Stimulated activated CD8-positive, alpha-beta memory T cell treated with anti-CD3 and anti-CD28 coated beads, Interleukin-4, amount 100 ng/mL, for 1 hour (primary cell): ENCODE measurements at regions not wholly inside any gene's neighbourhood (a gene's known extent, or its start where the extent isn't known, plus 50 kb on each side); places are given as distances from the start of the nearest gene placed in this dataset.

ENCODE experiments used
- DNase-seq, 2 donors: peaks; one replicate each; pipeline ENCODE4 v3.0.0-alpha.2; 2020; ENCODE audit warnings: low read depth in 2 of 2, low spot score in 1 of 2

DNA sequence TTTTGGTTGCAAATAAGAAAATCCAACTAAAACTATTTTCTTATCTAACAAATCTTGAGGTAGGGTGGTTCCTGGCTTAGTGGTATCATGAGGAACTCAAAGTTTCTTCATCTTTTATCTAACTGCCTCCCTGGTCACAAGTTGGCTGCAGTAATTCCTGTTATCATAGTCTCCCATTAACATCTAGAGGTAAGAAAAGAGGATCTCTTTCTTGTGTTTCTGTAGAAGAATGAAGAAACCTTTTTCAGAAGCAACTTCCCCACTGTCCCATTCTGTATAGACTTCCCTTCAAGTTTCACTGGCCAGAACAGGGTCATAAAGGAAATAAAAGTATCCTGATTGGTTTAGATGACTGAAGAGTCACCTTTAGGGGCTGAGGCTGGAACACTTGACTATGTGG lies 81.8 kb upstream of the ELL2 start:
- no peak for DNase-seq

DNA sequence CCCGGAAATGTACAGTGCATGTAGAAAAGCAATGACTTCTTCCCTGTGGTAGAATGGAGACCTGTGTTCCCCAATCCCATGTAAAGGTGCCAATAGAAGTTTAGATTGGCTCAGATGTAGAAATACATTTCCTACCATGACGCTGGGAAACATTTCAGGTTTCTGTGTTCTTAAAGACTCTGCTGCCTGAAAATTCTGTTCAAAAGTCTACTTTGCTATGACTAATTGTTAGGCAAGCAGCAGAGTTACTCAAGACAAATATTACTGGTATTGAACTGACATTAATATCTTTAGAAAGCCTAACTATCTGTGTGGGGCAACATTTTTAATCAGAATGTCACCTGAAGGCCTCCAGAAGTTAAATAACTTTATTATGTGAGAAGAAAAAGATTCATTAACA lies 75.5 kb upstream of the ELL2 start:
- no peak for DNase-seq

DNA sequence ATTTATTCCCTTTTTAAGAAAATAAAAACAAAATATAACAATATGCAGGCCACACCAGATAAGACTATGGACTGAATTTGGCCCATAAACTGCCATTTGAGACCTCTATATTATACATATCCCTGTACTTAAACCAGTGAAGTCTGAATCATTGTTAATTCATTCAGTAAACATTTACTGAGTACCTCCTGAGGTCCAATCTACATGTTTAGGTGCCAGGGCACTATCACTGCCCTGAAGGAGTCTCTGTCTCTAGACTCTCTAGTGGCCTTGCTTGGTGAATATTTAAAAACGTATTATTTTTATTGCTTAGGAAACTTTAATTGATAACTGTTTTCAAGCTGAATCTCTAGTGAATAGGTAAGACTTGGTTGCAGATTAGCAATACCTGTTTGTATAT lies 74.7 kb upstream of the ELL2 start:
- DNase-seq, result no peak

DNA sequence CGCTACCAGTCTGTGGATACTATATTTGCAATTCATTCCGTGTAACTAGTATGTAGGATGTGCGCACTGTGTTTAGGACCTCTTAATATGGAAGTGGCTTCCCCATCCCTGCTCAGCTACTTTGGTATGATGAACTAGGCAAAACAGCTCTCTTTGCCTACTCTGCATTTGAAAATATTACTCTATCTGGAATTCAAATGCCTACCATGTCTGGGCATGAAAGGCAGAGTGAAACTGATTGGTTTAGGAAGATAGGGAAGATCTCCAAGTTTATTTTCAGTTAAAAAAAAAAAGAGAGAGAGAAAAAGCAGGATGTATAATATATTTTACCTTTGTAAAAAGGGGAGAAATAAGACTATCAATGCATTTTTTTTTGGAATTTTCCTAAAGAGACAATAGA lies 74.1 kb upstream of the ELL2 start:
- DNase-seq, result no peak

DNA sequence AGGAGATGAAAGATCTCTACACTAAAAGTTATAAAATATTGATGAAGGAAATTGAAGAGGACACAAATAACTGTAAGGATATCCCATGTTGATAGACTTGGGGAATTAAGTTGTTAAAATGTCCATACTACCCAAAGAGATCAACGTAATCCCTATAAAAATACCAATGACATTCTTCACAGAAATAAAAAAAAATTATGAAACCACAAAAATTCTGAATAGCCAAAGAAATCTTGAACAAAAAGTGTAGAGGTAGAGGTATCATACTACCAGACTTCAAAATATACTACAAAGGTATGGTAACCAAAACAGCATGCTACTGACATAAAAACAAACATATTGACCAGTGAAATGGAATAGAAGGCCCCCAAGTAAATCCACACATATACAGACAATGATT lies 71.5 kb upstream of the ELL2 start:
- no peak for DNase-seq

DNA sequence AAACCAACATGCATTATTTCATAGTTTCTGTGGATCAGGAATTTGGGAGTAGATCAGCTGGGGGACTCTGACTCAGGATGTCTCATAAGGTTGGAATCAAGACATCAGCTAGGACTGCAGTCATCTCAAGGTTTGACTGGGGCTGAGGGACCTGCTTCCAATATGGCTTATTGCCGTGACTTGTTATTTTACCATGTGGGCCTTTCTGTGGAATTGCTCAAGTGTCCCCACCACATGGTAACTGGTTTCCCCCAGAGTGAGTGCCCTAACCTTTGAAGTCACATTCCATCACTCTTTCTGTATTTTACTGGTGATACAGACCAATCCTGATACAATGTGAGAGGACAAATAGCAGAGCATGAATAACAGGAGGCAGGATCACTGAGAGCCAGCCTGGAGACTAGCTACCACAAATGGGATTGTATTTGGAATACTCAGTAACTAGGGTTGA lies 70.2 kb upstream of the ELL2 start:
- no peak for DNase-seq

DNA sequence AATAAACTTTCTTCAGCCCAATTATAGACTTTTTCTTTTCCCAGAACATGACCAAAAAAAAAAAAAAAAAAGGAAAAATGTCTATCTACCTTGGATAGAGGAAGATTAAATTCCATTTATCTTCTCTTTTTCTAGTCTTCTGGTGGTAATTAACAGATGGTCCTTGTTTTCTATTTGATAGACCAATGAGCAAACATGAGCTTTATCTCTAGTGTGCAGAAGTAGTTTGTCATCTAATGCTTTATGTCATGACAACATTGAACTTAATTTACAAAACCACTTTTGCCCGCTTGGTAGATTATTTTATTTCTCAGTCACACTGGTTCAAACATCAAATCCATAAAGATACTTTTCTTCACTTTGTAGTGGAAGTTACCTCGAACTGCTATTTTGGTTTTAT lies 69.5 kb upstream of the ELL2 start:
- no peak for DNase-seq

DNA sequence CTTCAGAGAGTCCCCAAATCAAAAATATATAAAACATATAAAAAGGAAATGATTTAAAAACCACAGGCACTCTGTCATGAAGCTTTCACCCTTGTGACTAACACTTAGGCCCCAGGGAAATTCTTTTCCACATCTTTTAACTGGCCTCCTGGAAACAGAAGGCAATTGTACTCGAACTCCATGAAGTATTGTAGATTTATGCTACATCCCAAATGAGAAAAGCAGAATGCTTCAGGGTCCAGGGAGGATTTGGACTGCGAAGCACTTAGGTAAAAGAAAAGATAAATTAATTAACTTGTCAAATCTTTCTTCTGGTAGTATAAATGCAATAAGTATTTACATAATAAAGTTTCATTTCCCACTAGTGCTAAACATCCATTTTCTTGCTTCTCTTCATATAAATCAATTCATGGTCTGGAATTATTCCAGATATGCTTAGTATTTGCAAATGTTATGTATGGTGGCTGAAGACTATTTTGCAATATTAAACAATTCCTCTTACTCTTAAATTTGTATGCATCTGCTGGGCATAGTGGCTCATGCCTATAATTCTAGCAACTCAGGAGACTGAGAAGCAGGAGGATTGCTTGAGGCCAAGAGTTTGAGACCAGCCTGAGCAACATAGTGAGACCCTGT lies 64.9 kb upstream of the ELL2 start:
- no peak for DNase-seq

DNA sequence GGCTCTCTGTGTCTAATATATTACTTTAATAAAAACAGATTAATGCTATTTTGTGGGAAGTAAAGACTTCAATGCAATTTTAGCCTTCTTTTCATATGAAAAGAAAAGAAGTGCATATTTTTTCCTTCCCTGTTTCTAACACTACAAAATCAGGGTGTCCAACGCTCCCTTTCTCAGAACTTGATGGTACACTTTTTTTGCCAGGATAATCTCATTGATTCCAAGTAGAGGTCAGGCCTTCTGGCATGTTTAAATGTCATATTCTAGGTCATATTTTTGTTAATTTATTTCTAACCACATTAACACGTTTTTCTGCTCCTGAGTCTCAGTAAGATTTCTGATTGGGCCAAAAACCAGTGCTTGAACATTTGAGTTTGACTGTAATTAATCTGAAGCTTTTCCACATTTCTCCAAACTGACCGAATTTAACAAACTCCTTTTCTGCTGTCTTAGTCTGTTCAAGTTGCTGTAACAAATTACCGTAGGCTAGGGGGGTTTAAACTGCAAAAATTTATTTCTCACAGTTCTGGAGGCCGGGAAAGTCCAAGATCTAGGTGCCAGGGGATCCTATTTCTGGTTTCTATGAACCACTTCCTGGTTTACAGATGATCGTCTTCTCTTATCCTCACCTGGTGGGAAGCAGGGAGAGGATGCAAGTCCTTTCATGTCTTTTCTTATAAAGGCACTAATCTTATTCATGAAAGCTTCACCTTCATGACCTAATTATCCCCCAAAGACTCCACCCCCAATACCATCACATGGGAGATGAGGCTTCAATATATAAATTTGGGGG lies 63.2 kb upstream of the ELL2 start:
- no peak for DNase-seq

DNA sequence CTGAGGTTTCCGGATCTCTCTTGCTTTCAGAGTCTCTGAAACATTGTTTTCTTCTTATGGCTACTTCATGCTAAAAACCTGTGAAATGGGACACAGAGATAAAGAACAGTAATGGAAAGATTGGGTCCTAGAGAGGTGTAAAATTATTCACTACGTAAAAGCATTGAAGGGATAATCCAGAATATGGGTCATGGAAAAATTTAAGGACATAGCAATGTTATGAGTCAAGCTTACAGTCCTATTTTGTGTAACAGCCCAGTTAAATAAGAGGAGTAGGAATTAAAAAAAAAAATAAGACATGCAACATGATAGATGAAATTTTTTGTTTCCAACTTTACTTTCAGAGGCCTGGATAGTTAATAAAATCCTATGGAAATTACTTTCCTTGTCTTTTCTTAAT lies 61.9 kb upstream of the ELL2 start:
- DNase-seq, result no peak

DNA sequence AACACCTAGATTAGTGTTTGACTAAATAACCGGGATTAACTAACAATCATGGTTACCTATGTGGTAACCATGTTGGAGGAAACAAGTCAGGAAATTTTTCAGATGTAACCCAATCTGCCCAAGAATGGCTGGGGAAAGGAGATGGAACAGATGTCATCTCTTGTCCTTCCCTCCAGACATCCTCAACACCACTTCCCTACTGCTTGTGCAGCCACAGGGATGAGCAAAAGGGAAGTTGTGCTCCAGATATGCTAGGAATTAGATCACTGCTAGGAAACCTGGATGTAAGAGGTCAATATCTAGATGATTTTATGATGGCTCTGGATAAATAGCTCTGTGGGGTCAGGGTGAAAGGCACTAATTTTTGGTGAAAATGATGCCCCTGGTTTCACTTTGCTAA lies 61.3 kb upstream of the ELL2 start:
- DNase-seq, result no peak

DNA sequence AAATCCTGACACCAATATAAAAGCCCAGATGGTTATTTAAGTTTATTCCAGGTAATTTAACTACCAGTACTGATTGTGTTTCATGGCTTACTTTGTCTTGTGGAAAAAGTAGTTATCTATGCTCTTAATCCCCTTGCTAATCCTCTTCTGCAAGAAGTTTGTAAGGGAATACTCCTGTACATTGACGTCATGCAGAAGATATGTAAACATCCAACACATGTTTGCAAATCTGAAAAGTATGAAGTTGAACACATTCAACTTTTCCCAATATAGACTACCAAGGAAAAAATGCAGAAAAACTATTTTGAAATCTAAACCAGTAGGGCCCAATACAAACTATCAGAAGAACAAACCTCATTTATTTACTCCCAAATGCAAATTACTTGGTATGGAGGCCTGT lies 56.3 kb upstream of the ELL2 start:
- DNase-seq, result no peak

DNA sequence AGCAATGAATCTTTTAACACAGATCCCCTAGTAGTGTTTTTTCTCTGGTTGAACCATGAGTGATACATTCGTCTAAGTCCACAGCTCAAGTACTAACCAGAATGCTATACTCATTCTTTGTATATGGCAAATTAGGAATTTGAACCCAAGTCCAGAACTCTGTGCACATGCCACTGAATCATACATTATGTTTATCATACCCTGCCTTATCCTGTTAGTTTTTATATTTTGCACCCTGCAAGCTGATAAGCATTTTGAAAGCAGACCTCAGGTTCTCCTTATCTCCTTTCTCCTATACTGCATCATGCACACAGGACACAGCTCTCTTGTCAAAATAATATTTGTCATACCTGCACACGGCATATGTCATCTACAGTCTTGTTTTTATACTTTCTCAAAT lies 54.6 kb upstream of the ELL2 start:
- DNase-seq, result no peak

DNA sequence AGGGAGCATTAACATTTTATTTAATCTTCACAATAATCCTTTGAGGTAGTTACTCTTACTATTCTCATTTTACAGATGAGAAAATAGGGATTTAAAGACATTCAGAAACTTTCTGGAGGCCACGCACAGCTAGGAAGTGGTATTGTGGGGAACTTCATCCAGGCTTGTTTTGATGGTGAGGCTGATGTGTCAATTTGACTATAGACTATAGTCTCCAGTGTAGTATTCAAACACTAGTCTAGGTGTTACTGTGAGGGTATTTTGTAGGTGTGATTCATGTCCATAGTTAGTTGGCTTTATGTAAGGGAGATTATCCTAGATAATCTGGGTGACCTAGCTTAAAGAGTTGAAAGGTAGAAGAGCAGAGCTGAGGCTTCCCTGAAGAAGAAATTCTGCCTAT lies 54.1 kb upstream of the ELL2 start:
- DNase-seq, result no peak

DNA sequence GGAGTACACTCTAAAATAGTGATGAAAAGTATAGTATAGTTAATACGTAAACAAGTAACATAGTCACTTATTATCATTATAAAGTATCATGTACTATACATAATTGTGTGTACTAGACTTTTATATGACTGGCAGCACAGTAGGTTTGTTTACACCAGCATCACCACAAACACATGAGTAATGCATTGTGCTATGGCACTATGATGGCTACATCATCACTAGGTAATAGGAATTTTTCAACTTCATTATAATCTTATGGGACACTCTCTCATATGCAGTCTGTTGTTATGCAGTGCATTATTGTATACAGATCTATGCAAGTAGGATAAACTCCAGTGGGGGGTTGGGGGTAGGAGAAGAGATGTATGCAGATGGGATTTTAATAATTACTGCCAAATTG lies 52.7 kb upstream of the ELL2 start:
- no peak for DNase-seq

DNA sequence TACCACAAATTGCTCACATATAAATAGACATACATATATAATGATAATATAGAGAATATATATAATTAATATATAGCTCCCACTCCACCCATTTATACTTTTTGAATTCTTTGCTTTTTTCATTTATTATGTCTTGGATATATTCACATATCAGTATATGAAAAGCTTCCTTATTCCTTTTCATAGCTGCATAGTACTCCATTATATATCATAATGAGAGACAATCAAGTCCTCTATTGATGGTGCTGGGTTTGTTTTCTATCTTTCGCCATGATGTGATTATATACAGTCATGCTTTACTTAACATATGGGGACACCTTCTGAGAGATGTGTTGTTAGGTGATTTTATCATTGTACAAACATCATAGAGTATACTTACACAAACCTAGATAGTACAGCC lies 51.6 kb upstream of the ELL2 start:
- no peak for DNase-seq

DNA sequence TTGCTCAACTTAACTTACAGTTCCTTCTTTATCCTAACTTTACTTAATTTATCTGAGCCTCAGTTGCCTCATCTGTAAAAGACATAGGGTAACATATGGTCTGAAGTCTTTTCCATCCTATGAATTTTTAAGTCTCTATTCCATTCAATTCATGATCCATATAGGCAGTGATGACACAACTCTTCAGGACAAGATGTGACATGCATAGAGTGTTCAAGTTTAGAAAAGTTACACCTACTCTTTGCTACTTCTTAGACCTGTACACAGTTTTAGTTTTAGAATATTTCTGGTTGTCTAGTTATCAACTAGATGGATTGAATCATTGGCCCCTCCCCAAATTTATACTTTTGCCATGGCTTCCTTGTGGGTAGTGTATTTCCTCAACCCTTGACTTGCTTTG lies 50.7 kb upstream of the ELL2 start:
- DNase-seq, result no peak
